A549 (cell line): ENCODE measurements at regions not wholly inside any gene's neighbourhood (a gene's known extent, or its start where the extent isn't known, plus 50 kb on each side); places are given as distances from the start of the nearest gene placed in this dataset.

Experiments
- PHF8 ChIP-seq: fragments of 200-600 bp; sonication (generic); IDR thresholded peaks from 2 replicates; pipeline ENCODE4 v1.6.1; 2016; ENCODE audit warnings: low read depth, mild to moderate bottlenecking, antibody characterized with exemption, moderate library complexity, borderline replicate concordance
- POLR2A ChIP-seq: IDR thresholded peaks from 2 replicates; pipeline ENCODE4 v1.6.1; 2012; ENCODE audit warnings: mild to moderate bottlenecking, low read length
- RAD21 ChIP-seq, 2 experiments: fragments of >200 bp in 1 of 2; sonication (Bioruptor Twin) in 1 of 2; formaldehyde crosslinking in 1 of 2; IDR thresholded peaks in 1 of 2; conservative IDR thresholded peaks in 1 of 2; 2 replicates in 1 of 2; 3 replicates in 1 of 2; pipeline ENCODE4 v1.6.1; 2012 to 2018; ENCODE audit warnings: inconsistent platforms in 1 of 2
- RARB ChIP-seq: fragments of 250-450 bp; sonication (Bioruptor Pico); IDR thresholded peaks from 2 replicates; pipeline ENCODE4 v1.8.0; 2021; ENCODE audit warnings: mild to moderate bottlenecking, moderate library complexity
- TF ChIP-seq, protein P1 (sequence below): IDR thresholded peaks from 2 replicates; pipeline ENCODE4 v1.6.1; 2012
- TF ChIP-seq, protein P2 (sequence below): IDR thresholded peaks from 2 replicates; pipeline ENCODE4 v1.6.1; 2012
- TF ChIP-seq, protein P3 (sequence below): fragments of >200 bp; sonication (Bioruptor Twin); formaldehyde crosslinking; IDR thresholded peaks from 3 replicates; pipeline ENCODE4 v1.5.1; 2016
- TF ChIP-seq, protein P4 (sequence below): fragments of 150-350 bp; IDR thresholded peaks from 2 replicates; pipeline ENCODE4 v1.6.1; 2014; ENCODE audit warnings: low read depth, mild to moderate bottlenecking, low read length

DNA sequence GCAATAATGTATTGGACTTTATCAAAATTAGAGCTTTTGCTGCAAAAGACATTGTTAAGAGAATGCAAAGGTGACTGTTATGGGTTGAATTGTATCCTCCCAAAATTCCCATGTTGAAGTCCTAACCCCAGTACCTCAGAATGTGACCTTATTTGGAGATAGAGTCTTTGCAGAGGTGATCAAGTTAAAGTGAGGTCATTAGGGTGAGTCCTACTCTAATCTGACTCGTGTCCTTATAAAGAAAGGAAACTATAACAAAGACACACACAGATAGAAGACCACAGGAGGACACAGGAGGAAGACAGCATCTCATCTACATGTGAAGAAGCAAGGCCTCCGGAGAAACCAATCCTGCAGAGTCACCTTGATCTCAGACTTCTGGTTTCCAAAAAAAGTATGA, 1011.2 kb downstream of the TBC1D22A start:
- TF ChIP-seq POLR2A (no peak), RARB (CRISPR knock-in tag) (no peak), PHF8 (no peak), RAD21 (conservative IDR thresholded peaks at IDR 0.05 in 1 of 2, IDR thresholded peaks at IDR 0.05 in 1 of 2) (no peak)
- TF ChIP-seq, protein P1, sequence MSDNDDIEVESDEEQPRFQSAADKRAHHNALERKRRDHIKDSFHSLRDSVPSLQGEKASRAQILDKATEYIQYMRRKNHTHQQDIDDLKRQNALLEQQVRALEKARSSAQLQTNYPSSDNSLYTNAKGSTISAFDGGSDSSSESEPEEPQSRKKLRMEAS, result no peak
- TF ChIP-seq, protein P2, sequence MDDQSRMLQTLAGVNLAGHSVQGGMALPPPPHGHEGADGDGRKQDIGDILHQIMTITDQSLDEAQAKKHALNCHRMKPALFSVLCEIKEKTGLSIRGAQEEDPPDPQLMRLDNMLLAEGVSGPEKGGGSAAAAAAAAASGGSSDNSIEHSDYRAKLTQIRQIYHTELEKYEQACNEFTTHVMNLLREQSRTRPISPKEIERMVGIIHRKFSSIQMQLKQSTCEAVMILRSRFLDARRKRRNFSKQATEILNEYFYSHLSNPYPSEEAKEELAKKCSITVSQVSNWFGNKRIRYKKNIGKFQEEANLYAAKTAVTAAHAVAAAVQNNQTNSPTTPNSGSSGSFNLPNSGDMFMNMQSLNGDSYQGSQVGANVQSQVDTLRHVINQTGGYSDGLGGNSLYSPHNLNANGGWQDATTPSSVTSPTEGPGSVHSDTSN, result no peak
- TF ChIP-seq, protein P3, sequence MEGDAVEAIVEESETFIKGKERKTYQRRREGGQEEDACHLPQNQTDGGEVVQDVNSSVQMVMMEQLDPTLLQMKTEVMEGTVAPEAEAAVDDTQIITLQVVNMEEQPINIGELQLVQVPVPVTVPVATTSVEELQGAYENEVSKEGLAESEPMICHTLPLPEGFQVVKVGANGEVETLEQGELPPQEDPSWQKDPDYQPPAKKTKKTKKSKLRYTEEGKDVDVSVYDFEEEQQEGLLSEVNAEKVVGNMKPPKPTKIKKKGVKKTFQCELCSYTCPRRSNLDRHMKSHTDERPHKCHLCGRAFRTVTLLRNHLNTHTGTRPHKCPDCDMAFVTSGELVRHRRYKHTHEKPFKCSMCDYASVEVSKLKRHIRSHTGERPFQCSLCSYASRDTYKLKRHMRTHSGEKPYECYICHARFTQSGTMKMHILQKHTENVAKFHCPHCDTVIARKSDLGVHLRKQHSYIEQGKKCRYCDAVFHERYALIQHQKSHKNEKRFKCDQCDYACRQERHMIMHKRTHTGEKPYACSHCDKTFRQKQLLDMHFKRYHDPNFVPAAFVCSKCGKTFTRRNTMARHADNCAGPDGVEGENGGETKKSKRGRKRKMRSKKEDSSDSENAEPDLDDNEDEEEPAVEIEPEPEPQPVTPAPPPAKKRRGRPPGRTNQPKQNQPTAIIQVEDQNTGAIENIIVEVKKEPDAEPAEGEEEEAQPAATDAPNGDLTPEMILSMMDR, result no peak
- TF ChIP-seq, protein P4, sequence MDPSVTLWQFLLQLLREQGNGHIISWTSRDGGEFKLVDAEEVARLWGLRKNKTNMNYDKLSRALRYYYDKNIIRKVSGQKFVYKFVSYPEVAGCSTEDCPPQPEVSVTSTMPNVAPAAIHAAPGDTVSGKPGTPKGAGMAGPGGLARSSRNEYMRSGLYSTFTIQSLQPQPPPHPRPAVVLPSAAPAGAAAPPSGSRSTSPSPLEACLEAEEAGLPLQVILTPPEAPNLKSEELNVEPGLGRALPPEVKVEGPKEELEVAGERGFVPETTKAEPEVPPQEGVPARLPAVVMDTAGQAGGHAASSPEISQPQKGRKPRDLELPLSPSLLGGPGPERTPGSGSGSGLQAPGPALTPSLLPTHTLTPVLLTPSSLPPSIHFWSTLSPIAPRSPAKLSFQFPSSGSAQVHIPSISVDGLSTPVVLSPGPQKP, result no peak
